Natural killer cell (primary cell): ENCODE measurements at regions not wholly inside any gene's neighbourhood (a gene's known extent, or its start where the extent isn't known, plus 50 kb on each side); places are given as distances from the start of the nearest gene placed in this dataset.

Experiments used
- ATAC-seq, 3 donors: fragments of 150-1000 bp in 2 of 3; fragments of 200-7000 bp in 1 of 3; cut with Tn5 transposase; 1 replicate in 1 of 3; 2 replicates in 2 of 3; pipeline ENCODE4 v1.10.0; 2021; ENCODE audit warnings: mild to moderate bottlenecking in 2 of 3, moderate library complexity in 2 of 3
- DNase-seq, 2 donors: peaks; one replicate each; pipeline versions ENCODE4 v3.0.0 to v3.0.0-alpha.2; 2013 to 2021; ENCODE audit warnings: mixed read lengths in 1 of 2
- H3K27ac ChIP-seq: one replicate; pipeline ENCODE4 v1.5.1; 2013; ENCODE audit warnings: mild to moderate bottlenecking, low read length
- H3K27me3 ChIP-seq: one replicate; pipeline ENCODE4 v1.6.1; 2013; ENCODE audit warnings: low read length; ENCODE audit not compliant: control insufficient read depth, insufficient read depth
- H3K36me3 ChIP-seq: one replicate; pipeline ENCODE4 v1.6.1; 2013; ENCODE audit warnings: low read length; ENCODE audit not compliant: control insufficient read depth, insufficient read depth
- H3K4me1 ChIP-seq: one replicate; pipeline ENCODE4 v1.6.1; 2013; ENCODE audit warnings: low read length; ENCODE audit not compliant: control insufficient read depth, insufficient read depth
- H3K4me3 ChIP-seq: one replicate; pipeline ENCODE4 v1.5.1; 2013; ENCODE audit warnings: low read length
- H3K9me3 ChIP-seq: one replicate; pipeline ENCODE4 v1.6.1; 2013; ENCODE audit warnings: low read length; ENCODE audit not compliant: control insufficient read depth, insufficient read depth
- H3K27ac Mint-ChIP-seq, 2 donors: one replicate each; pipeline ENCODE4 v1.8.0; 2022; ENCODE audit warnings: mild to moderate bottlenecking in 2 of 2, mixed read lengths in 2 of 2, moderate library complexity in 1 of 2
- H3K27me3 Mint-ChIP-seq, 2 donors: one replicate each; pipeline ENCODE4 v1.8.0; 2022; ENCODE audit warnings: low read depth in 2 of 2, mixed read lengths in 2 of 2
- H3K36me3 Mint-ChIP-seq: one replicate; pipeline ENCODE4 v1.8.0; 2022; ENCODE audit warnings: mixed read lengths
- H3K4me1 Mint-ChIP-seq, 2 donors: one replicate each; pipeline ENCODE4 v1.8.0; 2022; ENCODE audit warnings: mixed read lengths in 2 of 2
- H3K4me3 Mint-ChIP-seq: one replicate; pipeline ENCODE4 v1.8.0; 2022; ENCODE audit warnings: mild to moderate bottlenecking, moderate library complexity, mixed read lengths
- H3K9me3 Mint-ChIP-seq, 2 donors: one replicate each; pipeline ENCODE4 v1.8.0; 2022; ENCODE audit warnings: mixed read lengths in 2 of 2
- CTCF ChIP-seq: fragments of 200-600 bp; IDR thresholded peaks from one replicate; pipeline ENCODE4 v1.8.0; 2022; ENCODE audit warnings: antibody characterized with exemption
- WGBS: methylation state at CpG from one replicate; pipeline ENCODE4 v1.1.7; 2013; ENCODE audit warnings: missing lambda C conversion rate; ENCODE audit not compliant: insufficient coverage; 5-methylcytosine and 5-hydroxymethylcytosine counted together
- intact Hi-C: fragments of 100-400 bp; cut with micrococcal nuclease; formaldehyde crosslinking; loops from one replicate; pipeline ENCODE4 v1.14.2; 2022

- no peak overlapping the region for H3K4me3 ChIP-seq
- H3K4me1 ChIP-seq: no peaks in the 10 kb centered on the region
- no peak for TF ChIP-seq CTCF
- H3K9me3 Mint-ChIP-seq: peaks cover 4 to 7% of the 10 kb centered on the region in 2 donors
- ATAC-seq: no peak
- 100% methylated on average over 1 of the region's 1 CpG for WGBS
- no peak overlapping the region for H3K4me3 Mint-ChIP-seq
- DNase-seq: no peak
- H3K27me3 ChIP-seq: no peaks in the 10 kb centered on the region
- H3K27ac Mint-ChIP-seq: no peak overlapping the region
- no peaks in the 10 kb centered on the region for H3K27me3 Mint-ChIP-seq
- no peaks in the 10 kb centered on the region for H3K36me3 Mint-ChIP-seq
- H3K4me1 Mint-ChIP-seq: no peaks in the 10 kb centered on the region
- no peaks in the 10 kb centered on the region for H3K9me3 ChIP-seq
- no peak overlapping the region for H3K27ac ChIP-seq
- H3K36me3 ChIP-seq: no peaks in the 10 kb centered on the region
- intact Hi-C loops: no loop called here
Observed at GRCh38 chr2:59569124-59569523, 984.3 kb downstream of the BCL11A start.

- H3K9me3 Mint-ChIP-seq: peaks cover 4 to 7% of the 10 kb centered on the region in 2 donors
- no peaks in the 10 kb centered on the region for H3K4me1 Mint-ChIP-seq
- WGBS: 89% methylated on average over 1 of the region's 3 CpGs
- H3K4me3 ChIP-seq: no peak overlapping the region
- no peak overlapping the region for H3K4me3 Mint-ChIP-seq
- no peaks in the 10 kb centered on the region for H3K36me3 Mint-ChIP-seq
- intact Hi-C loops: no loop called here
- no peaks in the 10 kb centered on the region for H3K9me3 ChIP-seq
- no peak for DNase-seq
- H3K27me3 Mint-ChIP-seq: no peaks in the 10 kb centered on the region
- no peaks in the 10 kb centered on the region for H3K27me3 ChIP-seq
- no peak overlapping the region for H3K27ac Mint-ChIP-seq
- H3K36me3 ChIP-seq: no peaks in the 10 kb centered on the region
- no peak for TF ChIP-seq CTCF
- no peak overlapping the region for H3K27ac ChIP-seq
- no peak for ATAC-seq
- no peaks in the 10 kb centered on the region for H3K4me1 ChIP-seq
Observed at GRCh38 chr2:59568461-59568860, 985.0 kb downstream of the BCL11A start.

GRCh38 chr2:59567151-59567550 lies 986.3 kb downstream of the BCL11A start:
- intact Hi-C loops: no loop called here
- Histone ChIP-seq H3K27me3 (no peaks in the 10 kb centered on the region), H3K9me3 (no peaks in the 10 kb centered on the region), H3K36me3 (no peaks in the 10 kb centered on the region), H3K4me1 (no peaks in the 10 kb centered on the region), H3K4me3 (no peak overlapping the region), H3K27ac (no peak overlapping the region)
- no peak overlapping the region for H3K27ac Mint-ChIP-seq
- H3K4me3 Mint-ChIP-seq: no peak overlapping the region
- DNase-seq (no peak), ATAC-seq (no peak)
- H3K4me1 Mint-ChIP-seq: no peaks in the 10 kb centered on the region
- peaks cover 4 to 7% of the 10 kb centered on the region in 2 donors for H3K9me3 Mint-ChIP-seq
- no peaks in the 10 kb centered on the region for H3K36me3 Mint-ChIP-seq
- no peaks in the 10 kb centered on the region for H3K27me3 Mint-ChIP-seq
- WGBS: 81% methylated on average over 6 of the region's 6 CpGs
- TF ChIP-seq CTCF: no peak

- no CpG with 5 or more reads among the region's 2 CpGs for WGBS
- DNase-seq: no peak
- Mint-ChIP-seq H3K27ac (no peak overlapping the region), H3K4me3 (no peak overlapping the region), H3K4me1 (no peaks in the 10 kb centered on the region), H3K27me3 (no peaks in the 10 kb centered on the region), H3K36me3 (no peaks in the 10 kb centered on the region), H3K9me3 (peaks cover 4 to 7% of the 10 kb centered on the region in 2 donors)
- Histone ChIP-seq H3K27me3 (no peaks in the 10 kb centered on the region), H3K27ac (no peak overlapping the region), H3K36me3 (no peaks in the 10 kb centered on the region), H3K9me3 (no peaks in the 10 kb centered on the region), H3K4me3 (no peak overlapping the region), H3K4me1 (no peaks in the 10 kb centered on the region)
- no peak for TF ChIP-seq CTCF
- no peak for ATAC-seq
- intact Hi-C loops: no loop called here
Observed at GRCh38 chr2:59566739-59567138, 986.7 kb downstream of the BCL11A start.
